Mesenchymal stem cell (in vitro differentiated cells and primary cell): ENCODE measurements at regions not wholly inside any gene's neighbourhood (a gene's known extent, or its start where the extent isn't known, plus 50 kb on each side); places are given as distances from the start of the nearest gene placed in this dataset.

Experiments used
- DNase-seq: peaks from one replicate; pipeline ENCODE4 v3.0.0-alpha.2; 2013
- H2AFZ ChIP-seq: one replicate; pipeline ENCODE4 v1.6.1; 2013; ENCODE audit warnings: low read depth, mild to moderate bottlenecking, control low read depth, inconsistent platforms, low read length, moderate library complexity
- H2AK5ac ChIP-seq: 2 replicates; pipeline ENCODE4 v1.6.1; 2013; ENCODE audit warnings: low read length, moderate library complexity, mild to moderate bottlenecking, inconsistent platforms; ENCODE audit not compliant: severe bottlenecking
- H2BK120ac ChIP-seq: one replicate; pipeline ENCODE4 v1.6.1; 2013; ENCODE audit warnings: low read depth, mild to moderate bottlenecking, inconsistent platforms, low read length, moderate library complexity
- H2BK12ac ChIP-seq, 2 experiments: one replicate each; pipeline ENCODE4 v1.6.1; 2013; ENCODE audit warnings: inconsistent platforms in 2 of 2, low read length in 2 of 2, mild to moderate bottlenecking in 2 of 2, moderate library complexity in 2 of 2, control low read depth in 1 of 2
- H2BK15ac ChIP-seq: one replicate; pipeline ENCODE4 v1.6.1; 2013; ENCODE audit warnings: mild to moderate bottlenecking, low read depth, inconsistent platforms; ENCODE audit not compliant: poor library complexity, severe bottlenecking
- H2BK5ac ChIP-seq: 2 replicates; pipeline ENCODE4 v1.6.1; 2013; ENCODE audit warnings: low read depth, mild to moderate bottlenecking, low read length, control low read depth, inconsistent platforms; ENCODE audit not compliant: poor library complexity, severe bottlenecking
- H3K14ac ChIP-seq, 2 experiments: one replicate each; pipeline ENCODE4 v1.6.1; 2013; ENCODE audit warnings: inconsistent platforms in 2 of 2, low read length in 2 of 2, control low read depth in 1 of 2, mild to moderate bottlenecking in 1 of 2, moderate library complexity in 1 of 2
- H3K18ac ChIP-seq, 2 experiments: one replicate each; pipeline ENCODE4 v1.6.1; 2013; ENCODE audit warnings: inconsistent platforms in 2 of 2, low read length in 2 of 2, control low read depth in 1 of 2, low read depth in 1 of 2, mild to moderate bottlenecking in 1 of 2
- H3K23ac ChIP-seq, 2 experiments: one replicate each; pipeline ENCODE4 v1.6.1; 2013; ENCODE audit warnings: inconsistent platforms in 2 of 2, low read length in 2 of 2, mild to moderate bottlenecking in 2 of 2, moderate library complexity in 2 of 2, control low read depth in 1 of 2
- H3K27ac ChIP-seq: 2 replicates; pipeline ENCODE4 v1.5.1; 2013; ENCODE audit warnings: mild to moderate bottlenecking, moderate library complexity, low read length, control low read depth, inconsistent platforms; ENCODE audit not compliant: poor library complexity, severe bottlenecking
- H3K27me3 ChIP-seq, 2 experiments: 2 replicates each; pipeline versions ENCODE4 v1.6.1 to v1.7.0; 2013; ENCODE audit warnings: low read length in 2 of 2, mild to moderate bottlenecking in 2 of 2, moderate library complexity in 2 of 2, control low read depth in 1 of 2, inconsistent platforms in 1 of 2; ENCODE audit not compliant: control insufficient read depth in 1 of 2, insufficient read depth in 1 of 2
- H3K36me3 ChIP-seq, 2 experiments: 2 replicates each; pipeline versions ENCODE4 v1.6.1 to v1.7.0; 2013; ENCODE audit warnings: low read length in 2 of 2, control low read depth in 1 of 2, inconsistent platforms in 1 of 2, low read depth in 1 of 2, mild to moderate bottlenecking in 1 of 2; ENCODE audit not compliant: insufficient read depth in 2 of 2, control insufficient read depth in 1 of 2
- H3K4ac ChIP-seq, 2 experiments: one replicate each; pipeline ENCODE4 v1.6.1; 2013; ENCODE audit warnings: inconsistent platforms in 2 of 2, low read length in 2 of 2, mild to moderate bottlenecking in 2 of 2, moderate library complexity in 2 of 2, control low read depth in 1 of 2, low read depth in 1 of 2
- H3K4me1 ChIP-seq: 2 replicates; pipeline ENCODE4 v1.6.1; 2013; ENCODE audit warnings: low read depth, low read length, control low read depth; ENCODE audit not compliant: control insufficient read depth, insufficient read depth
- H3K4me2 ChIP-seq: 2 replicates; pipeline ENCODE4 v1.6.1; 2013; ENCODE audit warnings: low read length, mild to moderate bottlenecking, inconsistent platforms; ENCODE audit not compliant: poor library complexity, severe bottlenecking
- H3K4me3 ChIP-seq, 2 experiments: 2 replicates each; pipeline versions ENCODE4 v1.5.1 to v1.7.0; 2013; ENCODE audit warnings: low read length in 2 of 2, mild to moderate bottlenecking in 2 of 2, control low read depth in 1 of 2, low read depth in 1 of 2; ENCODE audit not compliant: insufficient read depth in 1 of 2
- H3K79me1 ChIP-seq: replicated peaks from 2 replicates; pipeline ENCODE4 v1.6.1; 2013; ENCODE audit warnings: mild to moderate bottlenecking, control low read depth, low read length, inconsistent platforms; ENCODE audit not compliant: poor library complexity, severe bottlenecking
- H3K9ac ChIP-seq: 2 replicates; pipeline ENCODE4 v1.7.0; 2013; ENCODE audit warnings: mild to moderate bottlenecking, low read length, moderate library complexity
- H3K9me3 ChIP-seq: 2 replicates; pipeline ENCODE4 v1.7.0; 2013; ENCODE audit warnings: mild to moderate bottlenecking, low read length; ENCODE audit not compliant: control insufficient read depth
- H4K8ac ChIP-seq: one replicate; pipeline ENCODE4 v1.6.1; 2013; ENCODE audit warnings: inconsistent platforms, mild to moderate bottlenecking, low read length, moderate library complexity
- H4K91ac ChIP-seq: one replicate; pipeline ENCODE4 v1.6.1; 2013; ENCODE audit warnings: mild to moderate bottlenecking, low read length, inconsistent platforms
- WGBS: methylation state at CpG from one replicate; pipeline ENCODE4 v1.1.7; 2013; ENCODE audit warnings: mixed read lengths; 5-methylcytosine and 5-hydroxymethylcytosine counted together

GRCh38 chr16:11472410-11472809 lies 114.3 kb downstream of the LITAF start:
- Histone ChIP-seq H2BK12ac (no peak overlapping the region), H3K4me3 (no peak overlapping the region), H3K9ac (no peak overlapping the region), H4K8ac (no peak overlapping the region), H4K91ac (no peak overlapping the region), H3K4me2 (no peak overlapping the region), H3K4ac (no peak overlapping the region), H3K14ac (no peak overlapping the region), H3K79me1 (no peaks in the 10 kb centered on the region), H2BK120ac (no peak overlapping the region), H3K18ac (no peak overlapping the region), H2BK5ac (no peak overlapping the region), H3K4me1 (no peaks in the 10 kb centered on the region), H3K36me3 (no peaks in the 10 kb centered on the region), H2AFZ (no peak overlapping the region), H3K27ac (no peak overlapping the region), H2AK5ac (no peak overlapping the region), H3K9me3 (no peaks in the 10 kb centered on the region), H3K27me3 (peaks cover 44 to 50% of the 10 kb centered on the region in 2 experiments), H2BK15ac (no peak overlapping the region), H3K23ac (no peak overlapping the region)
- DNase-seq, result no peak
- WGBS, result 89% methylated on average over 4 of the region's 4 CpGs

GRCh38 chr16:11472851-11473250 lies 113.9 kb downstream of the LITAF start:
- Histone ChIP-seq H3K27me3 (peaks cover 42 to 49% of the 10 kb centered on the region in 2 experiments), H2BK12ac (no peak overlapping the region), H3K4me2 (no peak overlapping the region), H3K4me3 (no peak overlapping the region), H3K14ac (no peak overlapping the region), H3K4ac (no peak overlapping the region), H3K79me1 (no peaks in the 10 kb centered on the region), H3K36me3 (no peaks in the 10 kb centered on the region), H3K27ac (no peak overlapping the region), H2BK15ac (no peak overlapping the region), H4K8ac (no peak overlapping the region), H2BK120ac (no peak overlapping the region), H2AFZ (no peak overlapping the region), H3K9ac (no peak overlapping the region), H2BK5ac (no peak overlapping the region), H3K23ac (no peak overlapping the region), H3K4me1 (no peaks in the 10 kb centered on the region), H2AK5ac (no peak overlapping the region), H3K18ac (no peak overlapping the region), H4K91ac (no peak overlapping the region), H3K9me3 (no peaks in the 10 kb centered on the region)
- no peak for DNase-seq
- WGBS, result 96% methylated on average over 8 of the region's 9 CpGs

- H3K27me3 ChIP-seq, result peaks cover 38 to 44% of the 10 kb centered on the region in 2 experiments
- no peak overlapping the region for H2BK15ac ChIP-seq
- H2BK5ac ChIP-seq, result no peak overlapping the region
- no peak overlapping the region for H3K27ac ChIP-seq
- no peak overlapping the region for H3K14ac ChIP-seq
- no peak overlapping the region for H4K91ac ChIP-seq
- H3K4ac ChIP-seq, result no peak overlapping the region
- H3K36me3 ChIP-seq, result no peaks in the 10 kb centered on the region
- H3K4me2 ChIP-seq, result no peak overlapping the region
- no peak overlapping the region for H2BK12ac ChIP-seq
- no peak overlapping the region for H3K4me3 ChIP-seq
- no peak overlapping the region for H4K8ac ChIP-seq
- no peak overlapping the region for H3K9ac ChIP-seq
- no peak overlapping the region for H2AK5ac ChIP-seq
- no peaks in the 10 kb centered on the region for H3K9me3 ChIP-seq
- no peaks in the 10 kb centered on the region for H3K79me1 ChIP-seq
- no peak for DNase-seq
- H3K18ac ChIP-seq, result no peak overlapping the region
- no peak overlapping the region for H3K23ac ChIP-seq
- no peak overlapping the region for H2AFZ ChIP-seq
- 92% methylated on average over 9 of the region's 10 CpGs for whole genome bisulfite sequencing
- H3K4me1 ChIP-seq, result no peaks in the 10 kb centered on the region
- H2BK120ac ChIP-seq, result no peak overlapping the region
These were observed 113.0 kb downstream of the LITAF start for GRCh38 chr16:11473728-11474127.

GRCh38 chr16:11474617-11475291 lies 112.0 kb downstream of the LITAF start:
- no peak overlapping the region for H2AK5ac ChIP-seq
- H3K4ac ChIP-seq, result no peak overlapping the region
- no peak overlapping the region for H3K18ac ChIP-seq
- peaks cover 28 to 41% of the 10 kb centered on the region in 2 experiments for H3K27me3 ChIP-seq
- 97% methylated on average over 2 of the region's 8 CpGs for WGBS
- no peak overlapping the region for H3K9ac ChIP-seq
- no peak for DNase-seq
- no peaks in the 10 kb centered on the region for H3K4me1 ChIP-seq
- H2BK15ac ChIP-seq, result no peak overlapping the region
- no peak overlapping the region for H3K23ac ChIP-seq
- H3K4me3 ChIP-seq, result no peak overlapping the region
- H2BK5ac ChIP-seq, result no peak overlapping the region
- no peak overlapping the region for H4K8ac ChIP-seq
- H3K79me1 ChIP-seq, result no peaks in the 10 kb centered on the region
- H4K91ac ChIP-seq, result no peak overlapping the region
- no peak overlapping the region for H3K27ac ChIP-seq
- no peaks in the 10 kb centered on the region for H3K9me3 ChIP-seq
- H3K14ac ChIP-seq, result no peak overlapping the region
- H3K36me3 ChIP-seq, result no peaks in the 10 kb centered on the region
- no peak overlapping the region for H3K4me2 ChIP-seq
- H2AFZ ChIP-seq, result no peak overlapping the region
- H2BK120ac ChIP-seq, result no peak overlapping the region
- H2BK12ac ChIP-seq, result no peak overlapping the region
